ENCODE measurements at regions not wholly inside any gene's neighbourhood (a gene's known extent, or its start where the extent isn't known, plus 50 kb on each side); places are given as distances from the start of the nearest gene placed in this dataset.

DNA sequence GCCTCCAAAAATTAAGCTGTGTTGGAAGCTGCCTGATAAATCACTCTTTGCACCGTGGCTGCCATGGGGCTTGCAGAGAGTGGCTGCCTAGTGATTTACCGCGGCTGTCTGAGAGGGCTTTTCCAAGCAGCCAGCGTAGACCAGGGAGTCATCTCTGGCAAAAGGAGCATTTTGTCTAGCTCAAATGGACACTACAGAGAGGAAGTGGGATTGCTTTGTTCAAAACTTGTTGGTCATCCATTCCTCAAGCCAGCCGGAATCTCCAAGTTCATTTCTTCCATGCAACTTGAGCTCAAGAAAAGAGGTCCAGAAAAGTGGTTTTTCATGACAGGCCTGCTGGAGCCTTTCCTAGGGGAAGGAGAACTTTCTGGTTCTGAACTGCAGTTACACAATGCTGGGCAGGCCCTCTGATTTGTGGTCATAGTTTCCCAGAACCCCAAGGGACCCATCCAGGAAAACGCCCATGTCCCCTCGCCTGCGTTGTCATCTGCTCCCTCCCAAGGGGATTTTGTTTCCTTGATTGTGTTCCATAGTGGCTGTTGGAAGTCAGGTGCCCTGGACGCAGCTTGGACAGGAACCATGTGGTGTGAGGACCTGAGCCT is 108.1 kb downstream of the TRIB2 start:
- TF ChIP-seq CTCF (IDR thresholded peaks at IDR 0.05; ENCODE audit: borderline replicate concordance, control extremely low read depth, extremely low read depth, insufficient read depth, missing control alignments) = no peak
- in situ Hi-C loops (cut with MboI; ENCODE audit: low sequenced_read_pairs, unreplicated experiment) = no loop called here
- no peak for DNase-seq (ENCODE audit: low spot score)

- in situ Hi-C loops (cut with MboI; ENCODE audit: low sequenced_read_pairs, unreplicated experiment) = no loop called here
- no peak for DNase-seq (ENCODE audit: low spot score)
- no peak for TF ChIP-seq CTCF (IDR thresholded peaks at IDR 0.05; ENCODE audit: borderline replicate concordance, control extremely low read depth, extremely low read depth, insufficient read depth, missing control alignments)
Observed at GRCh38 chr2:12826781-12827180, 110.0 kb downstream of the TRIB2 start.

- DNase-seq (ENCODE audit: low spot score) = no peak
- no peak for TF ChIP-seq CTCF (IDR thresholded peaks at IDR 0.05; ENCODE audit: borderline replicate concordance, control extremely low read depth, extremely low read depth, insufficient read depth, missing control alignments)
- in situ Hi-C loops (cut with MboI; ENCODE audit: low sequenced_read_pairs, unreplicated experiment) = no loop called here
Observed at GRCh38 chr2:12827721-12828120, 111.0 kb downstream of the TRIB2 start.

DNA sequence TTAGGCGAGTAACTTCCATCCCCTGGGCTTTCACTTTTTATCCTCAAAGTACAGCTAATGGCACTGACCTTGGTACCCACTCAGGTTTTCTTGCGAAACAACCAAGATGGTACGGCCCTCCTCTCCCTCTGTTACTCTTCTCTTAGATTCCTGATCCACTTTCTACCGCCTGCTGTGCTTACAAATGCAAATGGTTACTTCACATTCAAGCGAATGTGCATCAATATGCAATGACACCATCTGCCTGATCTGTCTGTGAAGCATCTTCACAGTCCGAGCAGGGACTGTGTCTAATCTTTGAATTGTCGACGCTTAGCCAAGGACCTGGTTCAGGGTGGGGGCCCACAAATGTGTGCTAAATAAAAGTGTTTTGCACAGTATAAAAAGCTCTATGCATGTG is 112.2 kb downstream of the TRIB2 start:
- in situ Hi-C loops (cut with MboI; ENCODE audit: low sequenced_read_pairs, unreplicated experiment) = no loop called here
- no peak for DNase-seq (ENCODE audit: low spot score)
- TF ChIP-seq CTCF (IDR thresholded peaks at IDR 0.05; ENCODE audit: borderline replicate concordance, control extremely low read depth, extremely low read depth, insufficient read depth, missing control alignments) = no peak

DNA sequence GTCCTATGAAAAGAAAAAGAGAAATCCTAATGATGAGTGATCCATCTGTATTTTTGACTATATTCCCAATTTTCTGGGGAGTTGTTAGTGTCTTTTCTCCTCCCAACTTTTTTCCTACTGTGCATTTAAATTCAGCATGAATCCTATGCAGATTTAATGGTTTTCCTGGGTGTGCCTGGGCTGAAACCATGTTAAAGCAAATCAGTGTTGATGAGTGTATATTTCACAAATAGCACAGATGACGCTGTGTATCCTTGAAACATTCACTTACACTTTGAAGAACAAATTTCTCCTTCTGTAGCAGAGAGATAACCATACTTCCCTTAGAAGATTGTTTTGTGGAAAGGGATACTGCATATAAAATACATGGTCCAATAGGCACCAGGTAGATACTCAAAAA is 114.3 kb downstream of the TRIB2 start:
- no peak for DNase-seq (ENCODE audit: low spot score)
- no peak for TF ChIP-seq CTCF (IDR thresholded peaks at IDR 0.05; ENCODE audit: borderline replicate concordance, control extremely low read depth, extremely low read depth, insufficient read depth, missing control alignments)
- in situ Hi-C loops (cut with MboI; ENCODE audit: low sequenced_read_pairs, unreplicated experiment) = no loop called here

GRCh38 chr2:12834239-12834638 is 117.5 kb downstream of the TRIB2 start:
- TF ChIP-seq CTCF (IDR thresholded peaks at IDR 0.05; ENCODE audit: borderline replicate concordance, control extremely low read depth, extremely low read depth, insufficient read depth, missing control alignments) = no peak
- in situ Hi-C loops (cut with MboI; ENCODE audit: low sequenced_read_pairs, unreplicated experiment) = no loop called here
- DNase-seq (ENCODE audit: low spot score) = no peak
